HepG2 (cell line): ENCODE measurements at regions not wholly inside any gene's neighbourhood (a gene's known extent, or its start where the extent isn't known, plus 50 kb on each side); places are given as distances from the start of the nearest gene placed in this dataset.

ENCODE experiments used
- ARNT ChIP-seq: fragments of 450-650 bp; IDR thresholded peaks from 2 replicates; pipeline ENCODE4 v1.6.1; 2017
- CC2D1A ChIP-seq: sonication (generic); formaldehyde crosslinking; IDR thresholded peaks from 2 replicates; pipeline ENCODE4 v1.8.1; 2023; ENCODE audit warnings: mild to moderate bottlenecking, missing genetic modification reagents
- CHD4 ChIP-seq: fragments of 200-600 bp; sonication (generic); IDR thresholded peaks from 2 replicates; pipeline ENCODE4 v1.7.0; 2017; ENCODE audit warnings: mild to moderate bottlenecking, low read length, borderline replicate concordance
- DNMT1 ChIP-seq: sonication (generic); formaldehyde crosslinking; IDR thresholded peaks from 2 replicates; pipeline ENCODE4 v1.5.1; 2020; ENCODE audit warnings: mild to moderate bottlenecking, missing genetic modification reagents
- FOSL1 ChIP-seq: sonication (generic); formaldehyde crosslinking; IDR thresholded peaks from 2 replicates; pipeline ENCODE4 v1.9.0; 2021; ENCODE audit warnings: missing genetic modification reagents, borderline replicate concordance
- HHEX ChIP-seq: IDR thresholded peaks from 2 replicates; pipeline ENCODE4 v1.6.1; 2016; ENCODE audit warnings: control low read depth
- KLF15 ChIP-seq: sonication (generic); formaldehyde crosslinking; IDR thresholded peaks from 2 replicates; pipeline ENCODE4 v1.8.1; 2023; ENCODE audit warnings: borderline replicate concordance, mild to moderate bottlenecking, inconsistent platforms, missing genetic modification reagents, mixed read lengths
- SETDB1 ChIP-seq: sonication (generic); formaldehyde crosslinking; IDR thresholded peaks from 2 replicates; pipeline ENCODE4 v1.5.1; 2020; ENCODE audit warnings: missing genetic modification reagents, mild to moderate bottlenecking, borderline replicate concordance
- TAF1 ChIP-seq: sonication (generic); formaldehyde crosslinking; IDR thresholded peaks from 2 replicates; pipeline ENCODE4 v1.4.0; 2020; ENCODE audit warnings: missing genetic modification reagents
- ZNF138 ChIP-seq: sonication (generic); formaldehyde crosslinking; IDR thresholded peaks from 2 replicates; pipeline ENCODE4 v1.5.0; 2020; ENCODE audit warnings: mild to moderate bottlenecking, low read depth, missing genetic modification reagents
- TF ChIP-seq, protein P1 (sequence below): sonication (generic); formaldehyde crosslinking; IDR thresholded peaks from 2 replicates; pipeline ENCODE4 v1.5.0; 2020; ENCODE audit warnings: mild to moderate bottlenecking, missing genetic modification reagents, moderate library complexity
- TF ChIP-seq, protein P2 (sequence below): sonication (generic); formaldehyde crosslinking; IDR thresholded peaks from 2 replicates; pipeline ENCODE4 v1.4.0; 2020; ENCODE audit warnings: missing genetic modification reagents

DNA sequence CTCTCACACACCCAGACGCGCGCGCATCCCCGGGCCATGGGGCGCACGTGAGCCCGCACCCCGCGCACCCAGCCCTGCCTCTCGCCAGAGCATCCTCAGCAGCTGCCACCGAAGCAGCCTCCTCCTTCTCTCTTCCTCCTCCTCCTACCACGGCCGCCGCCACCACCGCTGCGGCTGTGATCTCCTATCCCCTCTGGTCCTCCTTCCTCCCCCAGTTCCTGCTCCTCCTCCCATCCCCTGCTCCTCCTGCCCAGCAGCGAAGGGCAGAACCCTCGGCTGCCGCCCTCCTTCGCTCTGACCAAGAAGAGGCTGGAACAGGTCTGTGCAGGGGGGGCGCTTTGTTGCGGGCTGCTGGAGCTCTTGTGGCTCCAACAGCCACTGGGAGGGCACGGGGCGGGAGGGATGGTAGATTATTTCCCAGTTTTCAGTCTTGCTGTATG lies 148.7 kb upstream of the CHRDL1 start:
- TF ChIP-seq, protein P1, sequence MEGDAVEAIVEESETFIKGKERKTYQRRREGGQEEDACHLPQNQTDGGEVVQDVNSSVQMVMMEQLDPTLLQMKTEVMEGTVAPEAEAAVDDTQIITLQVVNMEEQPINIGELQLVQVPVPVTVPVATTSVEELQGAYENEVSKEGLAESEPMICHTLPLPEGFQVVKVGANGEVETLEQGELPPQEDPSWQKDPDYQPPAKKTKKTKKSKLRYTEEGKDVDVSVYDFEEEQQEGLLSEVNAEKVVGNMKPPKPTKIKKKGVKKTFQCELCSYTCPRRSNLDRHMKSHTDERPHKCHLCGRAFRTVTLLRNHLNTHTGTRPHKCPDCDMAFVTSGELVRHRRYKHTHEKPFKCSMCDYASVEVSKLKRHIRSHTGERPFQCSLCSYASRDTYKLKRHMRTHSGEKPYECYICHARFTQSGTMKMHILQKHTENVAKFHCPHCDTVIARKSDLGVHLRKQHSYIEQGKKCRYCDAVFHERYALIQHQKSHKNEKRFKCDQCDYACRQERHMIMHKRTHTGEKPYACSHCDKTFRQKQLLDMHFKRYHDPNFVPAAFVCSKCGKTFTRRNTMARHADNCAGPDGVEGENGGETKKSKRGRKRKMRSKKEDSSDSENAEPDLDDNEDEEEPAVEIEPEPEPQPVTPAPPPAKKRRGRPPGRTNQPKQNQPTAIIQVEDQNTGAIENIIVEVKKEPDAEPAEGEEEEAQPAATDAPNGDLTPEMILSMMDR (CRISPR knock-in tag) = no peak
- TF ChIP-seq FOSL1 (CRISPR knock-in tag) (no peak), HHEX (CRISPR knock-in tag) (no peak), KLF15 (CRISPR knock-in tag) (no peak), SETDB1 (CRISPR knock-in tag) (no peak), DNMT1 (no peak), ZNF138 (no peak), TAF1 (CRISPR knock-in tag) (no peak), CC2D1A (CRISPR knock-in tag) (no peak), CHD4 (no peak), ARNT (no peak)
- TF ChIP-seq, protein P2, sequence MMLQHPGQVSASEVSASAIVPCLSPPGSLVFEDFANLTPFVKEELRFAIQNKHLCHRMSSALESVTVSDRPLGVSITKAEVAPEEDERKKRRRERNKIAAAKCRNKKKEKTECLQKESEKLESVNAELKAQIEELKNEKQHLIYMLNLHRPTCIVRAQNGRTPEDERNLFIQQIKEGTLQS (CRISPR knock-in tag) = no peak
